GM20000 (cell line): ENCODE measurements at regions not wholly inside any gene's neighbourhood (a gene's known extent, or its start where the extent isn't known, plus 50 kb on each side); places are given as distances from the start of the nearest gene placed in this dataset.

ENCODE experiments used
- DNase-seq: peaks from one replicate; pipeline ENCODE4 v3.0.0; 2012; ENCODE audit warnings: low spot score
- CTCF ChIP-seq: IDR thresholded peaks from 2 replicates; pipeline ENCODE4 v1.5.1; 2012; ENCODE audit warnings: mild to moderate bottlenecking, control low read depth; ENCODE audit errors: extremely low read depth, missing control alignments

GRCh38 chr1:193940176-193940575, 753.8 kb upstream of the B3GALT2 start:
- DNase-seq, result no peak
- TF ChIP-seq CTCF, result no peak

GRCh38 chr1:193939585-193939984, 753.2 kb upstream of the B3GALT2 start:
- no peak for TF ChIP-seq CTCF
- DNase-seq, result no peak

GRCh38 chr1:193937308-193937707, 750.9 kb upstream of the B3GALT2 start:
- no peak for DNase-seq
- no peak for TF ChIP-seq CTCF

GRCh38 chr1:193932979-193933378, 746.6 kb upstream of the B3GALT2 start:
- TF ChIP-seq CTCF, result no peak

GRCh38 chr1:193931356-193931755, 744.9 kb upstream of the B3GALT2 start:
- no peak for TF ChIP-seq CTCF

More at GRCh38 chr1:193932979-193933378, 746.6 kb upstream of the B3GALT2 start:
- DNase-seq, result no peak

GRCh38 chr1:193929374-193930033, 743.1 kb upstream of the B3GALT2 start:
- DNase-seq, result no peak
- TF ChIP-seq CTCF, result no peak

More at GRCh38 chr1:193931356-193931755, 744.9 kb upstream of the B3GALT2 start:
- no peak for DNase-seq

GRCh38 chr1:193927550-193927949, 741.1 kb upstream of the B3GALT2 start:
- no peak for TF ChIP-seq CTCF
- no peak for DNase-seq
